ENCODE measurements at regions not wholly inside any gene's neighbourhood (a gene's known extent, or its start where the extent isn't known, plus 50 kb on each side); places are given as distances from the start of the nearest gene placed in this dataset.

DNA sequence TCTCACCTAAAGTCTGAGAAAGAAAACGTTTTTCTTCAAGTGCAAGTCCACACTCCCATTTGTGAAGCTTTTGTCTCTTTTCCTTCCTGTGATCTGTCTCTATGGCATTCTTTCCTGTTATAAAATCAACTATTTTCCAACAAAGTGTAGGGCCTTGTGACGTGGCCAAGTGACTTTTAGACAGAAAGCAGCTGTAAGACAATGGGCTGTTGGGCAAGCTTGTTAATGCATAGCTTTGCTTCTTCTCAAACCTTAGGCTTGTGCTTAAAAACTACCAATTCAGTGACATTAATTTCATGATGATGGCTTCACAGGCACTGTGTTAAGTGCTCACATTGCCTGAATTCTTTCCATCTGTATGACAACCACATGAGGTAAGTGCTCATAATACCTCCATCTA is 83.5 kb downstream of the VCY1B start:
- FAIRE-seq = no peak
- DNase-seq (ENCODE audit: low spot score in 2 of 2) = no peak

GRCh38 chrY:14145614-14146013 is 89.6 kb downstream of the VCY1B start:
- DNase-seq (ENCODE audit: low spot score in 2 of 2) = no peak
- no peak for FAIRE-seq

DNA sequence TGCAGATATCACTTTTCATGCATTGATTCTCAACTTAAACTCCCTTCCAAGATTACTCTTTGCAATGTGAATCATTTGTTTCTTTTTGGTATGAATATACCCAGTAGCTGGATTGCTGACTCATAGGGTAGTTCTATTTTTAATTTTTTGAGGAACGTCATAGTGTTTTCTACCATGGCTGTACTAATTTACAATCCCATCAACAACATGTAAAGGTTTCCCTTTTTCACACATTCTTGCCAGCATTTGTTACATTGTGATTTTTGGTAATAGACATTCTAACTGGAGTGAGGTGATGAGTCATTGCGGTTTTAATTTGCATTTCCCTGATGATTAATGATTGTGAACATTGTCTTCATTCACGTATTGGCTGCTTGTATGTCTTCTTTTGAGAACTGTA is 126.7 kb downstream of the VCY1B start:
- no peak for DNase-seq (ENCODE audit: low spot score in 2 of 2)
- no peak for FAIRE-seq

DNA sequence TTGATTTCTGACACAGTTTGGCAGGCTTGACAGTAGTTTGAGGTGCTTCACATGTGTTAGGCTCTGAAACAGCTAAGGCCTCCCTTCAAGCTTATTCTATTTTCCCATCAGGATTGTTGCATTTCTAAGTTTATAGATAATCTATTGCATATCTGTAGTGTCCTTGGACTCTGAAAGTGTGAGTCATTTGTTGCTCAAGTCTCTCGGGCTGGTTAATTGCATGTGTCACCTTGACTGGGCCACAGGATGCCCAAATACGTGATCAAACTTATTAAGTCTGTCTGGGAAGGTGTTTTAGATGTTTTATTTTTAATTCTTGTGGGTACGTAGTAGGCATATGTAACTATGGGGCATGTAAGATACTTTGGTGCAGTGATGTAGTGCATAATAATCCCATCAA is 166.0 kb downstream of the VCY1B start:
- DNase-seq (ENCODE audit: low spot score in 2 of 2) (no peak), FAIRE-seq (no peak)

GRCh38 chrY:14231703-14232102 is 175.7 kb downstream of the VCY1B start:
- DNase-seq (ENCODE audit: low spot score in 2 of 2) = no peak
- no peak for FAIRE-seq

GRCh38 chrY:14235070-14235469 is 179.0 kb downstream of the VCY1B start:
- FAIRE-seq (no peak), DNase-seq (ENCODE audit: low spot score in 2 of 2) (no peak)

DNA sequence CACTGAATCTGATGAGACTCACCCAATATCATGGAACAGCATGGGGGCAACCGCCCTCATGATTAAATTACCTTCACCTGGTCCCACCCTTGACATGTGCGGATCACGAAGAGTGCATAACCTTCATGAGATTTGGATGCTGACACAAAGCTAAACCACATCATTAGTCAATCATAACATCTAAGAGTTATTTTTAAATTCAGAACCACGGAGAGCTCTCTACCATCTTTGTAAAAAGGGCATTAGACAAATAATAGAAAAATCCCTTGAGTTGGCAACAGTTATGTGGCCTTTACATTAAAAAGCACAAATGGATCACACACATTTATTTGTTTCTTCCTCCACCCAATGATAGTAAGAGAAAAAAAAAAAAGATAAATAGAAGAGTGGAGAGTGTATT is 182.2 kb downstream of the VCY1B start:
- FAIRE-seq (no peak), DNase-seq (ENCODE audit: low spot score in 2 of 2) (no peak)

DNA sequence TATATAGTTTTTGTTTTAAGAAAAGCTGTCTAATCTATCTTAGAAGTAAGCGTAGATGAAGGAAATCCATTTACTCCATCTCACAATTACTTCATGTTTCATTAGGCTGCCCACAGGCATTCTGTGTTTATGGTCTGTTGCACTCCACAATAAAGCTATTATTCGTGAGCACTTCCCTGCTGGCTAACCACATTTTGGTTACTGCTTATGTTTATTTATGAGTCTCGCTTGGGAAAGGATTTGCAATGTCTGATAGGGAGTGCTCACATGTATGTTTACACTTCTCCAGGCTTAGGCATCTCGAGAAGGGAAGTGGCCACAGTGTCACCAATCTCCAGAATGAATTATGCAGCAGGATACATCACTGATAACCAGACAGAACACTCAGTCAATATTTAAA is 190.9 kb downstream of the VCY1B start:
- FAIRE-seq (no peak), DNase-seq (ENCODE audit: low spot score in 2 of 2) (no peak)

- no peak for DNase-seq (ENCODE audit: low spot score in 2 of 2)
- no peak for FAIRE-seq
These were observed 193.0 kb downstream of the VCY1B start for GRCh38 chrY:14248878-14249576.

DNA sequence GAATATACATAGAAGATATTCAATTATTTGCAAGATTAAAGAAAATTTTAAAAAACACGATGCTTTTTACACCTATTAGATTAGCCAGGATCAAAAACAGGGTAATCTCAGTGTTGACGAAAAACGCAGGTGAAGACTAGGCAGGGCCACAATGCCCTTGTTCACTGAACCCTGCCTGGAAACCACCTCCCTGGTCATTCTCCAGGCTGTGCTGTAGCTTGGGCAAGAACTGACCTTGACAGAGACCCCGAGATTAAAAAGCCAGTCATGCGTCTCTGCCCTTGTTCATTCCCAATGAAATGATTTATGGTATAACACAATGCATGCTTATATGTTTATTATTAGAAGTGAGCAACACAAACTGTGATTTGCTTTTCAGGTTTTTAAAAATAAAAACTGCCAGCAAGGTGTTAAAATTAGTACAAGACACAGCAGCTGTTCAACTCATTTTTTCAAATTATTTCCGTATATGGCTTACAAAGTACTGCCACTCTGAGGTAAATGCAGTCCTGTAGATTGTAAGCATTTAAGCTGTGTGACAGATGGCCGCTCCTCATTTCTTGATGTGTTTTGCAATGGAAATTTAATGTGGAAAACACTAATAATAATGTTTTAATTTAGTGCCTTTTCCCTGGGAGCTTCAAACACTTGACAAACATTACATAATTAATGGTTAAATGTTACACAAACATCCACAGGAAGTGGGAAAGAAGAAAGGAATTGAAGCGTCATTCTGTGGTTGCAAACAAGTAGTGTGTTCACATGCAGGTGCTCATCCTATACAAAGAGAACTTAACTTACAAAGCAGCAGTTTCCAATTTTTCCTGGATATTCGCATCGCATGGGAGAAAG is 200.2 kb downstream of the VCY1B start:
- DNase-seq (ENCODE audit: low spot score in 2 of 2) = no peak
- no peak for FAIRE-seq

- no peak for FAIRE-seq
- no peak for DNase-seq (ENCODE audit: low spot score in 2 of 2)
These were observed 200.8 kb downstream of the VCY1B start for GRCh38 chrY:14256817-14257168.

GRCh38 chrY:14277029-14277428 is 221.0 kb downstream of the VCY1B start:
- DNase-seq (ENCODE audit: low spot score in 2 of 2) = no peak
- FAIRE-seq = no peak

DNA sequence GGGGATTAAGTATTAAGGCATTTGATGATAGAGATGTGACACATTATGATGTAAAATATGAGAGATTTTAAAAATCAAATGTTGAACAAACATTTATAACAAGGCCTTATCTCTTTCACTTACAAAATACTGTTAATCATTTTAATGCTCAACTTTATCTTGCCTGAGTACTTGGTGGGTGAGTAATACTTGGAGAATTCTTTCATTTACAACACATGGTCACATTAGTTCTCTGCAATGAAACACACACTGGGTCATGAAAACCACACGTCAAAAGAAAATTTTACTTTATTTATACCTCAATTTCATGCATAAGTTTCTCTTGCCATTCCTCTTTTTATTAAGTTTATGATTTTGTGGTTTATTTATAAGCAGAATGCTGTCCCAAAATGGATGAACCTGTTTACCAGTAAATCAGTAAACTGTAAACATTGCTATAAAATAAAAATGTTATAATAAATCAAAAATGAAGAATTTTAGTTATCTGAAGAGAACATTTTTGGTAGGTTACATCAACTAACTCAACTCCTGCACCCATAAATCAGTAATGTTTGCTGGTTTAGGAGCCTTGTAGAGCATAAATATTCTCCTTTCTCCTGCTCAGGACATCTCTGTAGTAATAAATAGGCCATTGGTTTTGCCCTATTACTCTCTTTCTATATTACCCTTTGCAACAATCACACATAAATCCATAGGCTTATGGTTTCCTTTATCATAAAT is 233.5 kb upstream of the NLGN4Y start:
- DNase-seq (ENCODE audit: low spot score in 2 of 2) = no peak
- no peak for FAIRE-seq

GRCh38 chrY:14292382-14292781 is 231.9 kb upstream of the NLGN4Y start:
- DNase-seq (ENCODE audit: low spot score in 2 of 2) (no peak), FAIRE-seq (no peak)

- FAIRE-seq (no peak), DNase-seq (ENCODE audit: low spot score in 2 of 2) (no peak)
These were observed 223.6 kb upstream of the NLGN4Y start for GRCh38 chrY:14300775-14301174.

- DNase-seq (ENCODE audit: low spot score in 2 of 2) = no peak
These were observed 222.8 kb upstream of the NLGN4Y start for GRCh38 chrY:14301552-14301951.

DNA sequence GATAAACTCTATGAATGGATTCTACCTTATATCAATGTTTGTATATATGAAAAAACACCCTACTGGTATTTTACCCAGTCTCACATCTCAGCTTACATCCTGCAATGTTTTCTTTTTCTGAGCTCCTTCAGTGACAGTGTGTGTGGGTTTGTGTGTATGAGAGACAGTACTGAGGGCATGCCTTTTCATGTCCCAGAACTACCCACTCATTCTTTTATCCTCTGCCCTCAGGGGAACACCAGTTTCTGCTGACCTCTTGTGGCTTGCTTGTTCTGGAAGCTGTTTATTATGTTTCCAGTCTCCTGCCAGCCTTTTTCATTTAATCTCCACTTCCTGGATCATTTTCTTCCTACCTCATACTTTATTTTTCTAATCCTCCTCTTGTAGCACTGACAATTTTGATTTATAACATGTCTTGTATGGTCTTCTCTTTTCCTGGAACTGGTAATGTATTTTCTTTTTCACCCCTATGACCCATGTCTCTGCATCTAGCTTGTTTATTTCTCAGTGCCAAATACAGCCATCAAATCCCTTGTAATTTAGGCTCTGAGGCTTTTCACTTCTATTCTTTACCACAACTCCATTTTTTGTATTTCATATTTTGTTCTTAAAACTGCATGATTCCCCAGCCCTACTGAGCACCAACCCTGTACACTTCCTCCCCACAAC is 195.5 kb upstream of the NLGN4Y start:
- FAIRE-seq (no peak), DNase-seq (ENCODE audit: low spot score in 2 of 2) (peak in 1 of 2 donors; percentile 2)

More at GRCh38 chrY:14301552-14301951, 222.8 kb upstream of the NLGN4Y start:
- no peak for FAIRE-seq

DNA sequence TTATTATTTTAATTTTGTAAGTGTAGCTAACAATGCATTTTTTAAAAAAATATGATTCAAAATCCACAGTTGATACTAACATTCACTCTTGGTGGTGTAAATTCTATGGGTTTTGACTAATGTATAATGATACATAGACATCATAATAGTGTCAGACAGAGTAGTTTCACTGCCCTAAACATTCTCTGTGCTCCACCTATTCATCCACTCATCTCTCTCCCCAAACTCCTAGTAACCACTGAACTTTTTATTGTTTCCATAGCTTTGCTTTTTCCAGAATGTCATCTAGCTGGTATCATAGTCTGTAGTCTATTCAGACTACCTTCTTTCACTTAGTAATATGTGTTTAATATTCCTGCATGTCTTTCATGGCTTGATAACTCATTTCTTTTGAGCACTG is 194.0 kb upstream of the NLGN4Y start:
- DNase-seq (ENCODE audit: low spot score in 2 of 2) (no peak), FAIRE-seq (no peak)

- DNase-seq (ENCODE audit: low spot score in 2 of 2) (no peak), FAIRE-seq (no peak)
These were observed 184.8 kb upstream of the NLGN4Y start for GRCh38 chrY:14339524-14339923.

- no peak for FAIRE-seq
These were observed 183.7 kb upstream of the NLGN4Y start for GRCh38 chrY:14340459-14341143.

More at GRCh38 chrY:14340459-14341143, 183.7 kb upstream of the NLGN4Y start:
- DNase-seq (ENCODE audit: low spot score in 2 of 2) = no peak

Measured in frontal cortex (tissue), 3 donors.